SJSA1 (cell line): ENCODE measurements at regions not wholly inside any gene's neighbourhood (a gene's known extent, or its start where the extent isn't known, plus 50 kb on each side); places are given as distances from the start of the nearest gene placed in this dataset.
"Not testable (repeated sequence)": the region's sequence is repeated elsewhere in the genome, so short reads cannot be mapped to it uniquely, and the experiment has no call there.

ENCODE experiments used
- DNase-seq, 2 experiments: peaks; one replicate each; pipeline ENCODE4 v3.0.0-alpha.2; 2015 to 2020; ENCODE audit warnings: low spot score in 2 of 2, low read depth in 1 of 2
- H3K27ac ChIP-seq: fragments of 250-450 bp; sonication (Bioruptor Pico); 2 replicates; pipeline ENCODE4 v1.5.1; 2020; ENCODE audit warnings: mild to moderate bottlenecking, moderate library complexity
- H3K27me3 ChIP-seq: fragments of 250-450 bp; sonication (Bioruptor Pico); replicated peaks from 2 replicates; pipeline ENCODE4 v1.5.1; 2020; ENCODE audit warnings: mild to moderate bottlenecking, moderate library complexity
- H3K36me3 ChIP-seq: fragments of 250-450 bp; sonication (Bioruptor Pico); 2 replicates; pipeline ENCODE4 v1.5.1; 2020; ENCODE audit warnings: mild to moderate bottlenecking
- H3K4me1 ChIP-seq: fragments of 250-450 bp; sonication (Bioruptor Pico); replicated peaks from 2 replicates; pipeline ENCODE4 v1.6.1; 2021; ENCODE audit warnings: mild to moderate bottlenecking
- H3K4me3 ChIP-seq: fragments of 250-450 bp; sonication (Bioruptor Pico); 2 replicates; pipeline ENCODE4 v1.5.1; 2020; ENCODE audit warnings: mild to moderate bottlenecking
- H3K9me3 ChIP-seq: fragments of 250-450 bp; sonication (Bioruptor Pico); replicated peaks from 2 replicates; pipeline ENCODE4 v1.5.1; 2020; ENCODE audit warnings: mild to moderate bottlenecking

GRCh38 chr20:17827759-17828559 lies 128.2 kb downstream of the BANF2 start:
- Histone ChIP-seq H3K4me1 (peaks cover 4% of the 10 kb centered on the region), H3K27ac (no peak overlapping the region), H3K9me3 (no peaks in the 10 kb centered on the region), H3K27me3 (no peaks in the 10 kb centered on the region), H3K36me3 (no peaks in the 10 kb centered on the region), H3K4me3 (no peak overlapping the region)
- DNase-seq = no peak

- no peaks in the 10 kb centered on the region for H3K9me3 ChIP-seq
- DNase-seq = no peak
- no peak overlapping the region for H3K27ac ChIP-seq
- no peaks in the 10 kb centered on the region for H3K36me3 ChIP-seq
- no peaks in the 10 kb centered on the region for H3K27me3 ChIP-seq
- no peaks in the 10 kb centered on the region for H3K4me1 ChIP-seq
- H3K4me3 ChIP-seq = no peak overlapping the region
Observed at GRCh38 chr20:17827079-17827478, 127.3 kb downstream of the BANF2 start.

GRCh38 chr20:17825960-17826843 lies 126.4 kb downstream of the BANF2 start:
- no peak overlapping the region for H3K27ac ChIP-seq
- no peaks in the 10 kb centered on the region for H3K9me3 ChIP-seq
- H3K4me3 ChIP-seq = no peak overlapping the region
- no peak for DNase-seq
- H3K27me3 ChIP-seq = no peaks in the 10 kb centered on the region
- no peaks in the 10 kb centered on the region for H3K4me1 ChIP-seq
- H3K36me3 ChIP-seq = no peaks in the 10 kb centered on the region

- no peaks in the 10 kb centered on the region for H3K36me3 ChIP-seq
- H3K27ac ChIP-seq = no peak overlapping the region
- no peaks in the 10 kb centered on the region for H3K4me1 ChIP-seq
- H3K27me3 ChIP-seq = no peaks in the 10 kb centered on the region
- DNase-seq = no peak
- H3K9me3 ChIP-seq = no peaks in the 10 kb centered on the region
- H3K4me3 ChIP-seq = no peak overlapping the region
Observed at GRCh38 chr20:17825252-17825959, 125.6 kb downstream of the BANF2 start.

GRCh38 chr20:17824676-17825251 lies 125.0 kb downstream of the BANF2 start:
- no peak for DNase-seq
- Histone ChIP-seq H3K27me3 (no peaks in the 10 kb centered on the region), H3K9me3 (no peaks in the 10 kb centered on the region), H3K36me3 (no peaks in the 10 kb centered on the region), H3K4me3 (no peak overlapping the region), H3K27ac (no peak overlapping the region), H3K4me1 (no peaks in the 10 kb centered on the region)

- Histone ChIP-seq H3K36me3 (no peaks in the 10 kb centered on the region), H3K9me3 (no peaks in the 10 kb centered on the region)
- DNase-seq = no peak
Observed at GRCh38 chr20:17823409-17824144, 123.8 kb downstream of the BANF2 start.

GRCh38 chr20:17822540-17823408 lies 123.0 kb downstream of the BANF2 start:
- Histone ChIP-seq H3K27ac (no peak overlapping the region), H3K4me3 (no peak overlapping the region), H3K27me3 (no peaks in the 10 kb centered on the region), H3K4me1 (no peaks in the 10 kb centered on the region), H3K36me3 (no peaks in the 10 kb centered on the region), H3K9me3 (no peaks in the 10 kb centered on the region)
- DNase-seq = no peak

More at GRCh38 chr20:17823409-17824144, 123.8 kb downstream of the BANF2 start:
- no peak overlapping the region for H3K4me3 ChIP-seq
- no peak overlapping the region for H3K27ac ChIP-seq
- no peaks in the 10 kb centered on the region for H3K27me3 ChIP-seq
- no peaks in the 10 kb centered on the region for H3K4me1 ChIP-seq

GRCh38 chr20:17822039-17822438 lies 122.3 kb downstream of the BANF2 start:
- no peaks in the 10 kb centered on the region for H3K4me1 ChIP-seq
- H3K9me3 ChIP-seq = no peaks in the 10 kb centered on the region
- H3K27ac ChIP-seq = no peak overlapping the region
- H3K27me3 ChIP-seq = no peaks in the 10 kb centered on the region
- no peak for DNase-seq
- no peaks in the 10 kb centered on the region for H3K36me3 ChIP-seq
- H3K4me3 ChIP-seq = no peak overlapping the region

- not testable (repeated sequence) for H3K27ac ChIP-seq, H3K4me3 ChIP-seq, H3K36me3 ChIP-seq, H3K9me3 ChIP-seq, DNase-seq, H3K4me1 ChIP-seq, H3K27me3 ChIP-seq
Observed at GRCh38 chr20:17821606-17822005, 121.8 kb downstream of the BANF2 start.

- DNase-seq = no peak
- Histone ChIP-seq H3K36me3 (no peaks in the 10 kb centered on the region), H3K4me3 (no peak overlapping the region), H3K27ac (no peak overlapping the region), H3K4me1 (no peaks in the 10 kb centered on the region), H3K9me3 (no peaks in the 10 kb centered on the region), H3K27me3 (no peaks in the 10 kb centered on the region)
Observed at GRCh38 chr20:17819395-17820093, 119.8 kb downstream of the BANF2 start.

GRCh38 chr20:17818187-17818586 lies 118.4 kb downstream of the BANF2 start:
- Histone ChIP-seq H3K27ac (no peak overlapping the region), H3K9me3 (no peaks in the 10 kb centered on the region), H3K27me3 (no peaks in the 10 kb centered on the region), H3K4me1 (no peaks in the 10 kb centered on the region), H3K4me3 (no peak overlapping the region), H3K36me3 (no peaks in the 10 kb centered on the region)
- DNase-seq = no peak
